Limb (tissue), 2 donors: ENCODE measurements at regions not wholly inside any gene's neighbourhood (a gene's known extent, or its start where the extent isn't known, plus 50 kb on each side); places are given as distances from the start of the nearest gene placed in this dataset.

Experiments
- DNase-seq, 2 donors: peaks; one replicate each; pipeline ENCODE4 v3.0.0-alpha.2; 2016; ENCODE audit errors: extremely low spot score in 2 of 2

- no peak for DNase-seq
Measured at GRCh38 chr2:126990605-126991532, 92.2 kb downstream of the TEX51 start.

- DNase-seq, result no peak
Measured at GRCh38 chr2:126994340-126994777, 95.7 kb downstream of the TEX51 start.

GRCh38 chr2:126995621-126996377 lies 97.1 kb downstream of the TEX51 start:
- DNase-seq, result no peak

- DNase-seq, result no peak
Measured at GRCh38 chr2:126996378-126996699, 97.6 kb downstream of the TEX51 start.
